WTC11 (cell line): ENCODE measurements at regions not wholly inside any gene's neighbourhood (a gene's known extent, or its start where the extent isn't known, plus 50 kb on each side); places are given as distances from the start of the nearest gene placed in this dataset.

Source experiments
- CTCF ChIP-seq: fragments of 200-600 bp; IDR thresholded peaks from 2 replicates; pipeline ENCODE4 v1.8.0; 2022; ENCODE audit warnings: antibody characterized with exemption
- GABPB1 ChIP-seq: sonication (generic); formaldehyde crosslinking; IDR thresholded peaks from 2 replicates; pipeline ENCODE4 v1.8.1; 2023; ENCODE audit warnings: mild to moderate bottlenecking, missing genetic modification reagents
- JUN ChIP-seq: sonication (generic); formaldehyde crosslinking; IDR thresholded peaks from 2 replicates; pipeline ENCODE4 v1.8.0; 2023; ENCODE audit warnings: mild to moderate bottlenecking, missing genetic modification reagents
- NFYB ChIP-seq: sonication (generic); formaldehyde crosslinking; conservative IDR thresholded peaks from 2 replicates; pipeline ENCODE4 v1.8.0; 2022; ENCODE audit warnings: low read depth, missing genetic modification reagents
- PRRX2 ChIP-seq: fragments of 250-450 bp; sonication (Bioruptor Pico); IDR thresholded peaks from 2 replicates; pipeline ENCODE4 v1.8.0; 2021; ENCODE audit warnings: mild to moderate bottlenecking
- SMAD3 ChIP-seq: sonication (generic); formaldehyde crosslinking; IDR thresholded peaks from 2 replicates; pipeline ENCODE4 v1.8.0; 2022; ENCODE audit warnings: missing genetic modification reagents, mild to moderate bottlenecking, borderline replicate concordance
- ZBTB21 ChIP-seq: sonication (generic); formaldehyde crosslinking; IDR thresholded peaks from 2 replicates; pipeline ENCODE4 v1.8.1; 2023; ENCODE audit warnings: mild to moderate bottlenecking, missing genetic modification reagents, borderline replicate concordance
- TF ChIP-seq, protein P1 (sequence below): sonication (generic); formaldehyde crosslinking; conservative IDR thresholded peaks from 2 replicates; pipeline ENCODE4 v1.8.1; 2022; ENCODE audit warnings: mild to moderate bottlenecking, missing genetic modification reagents

- no peak for TF ChIP-seq SMAD3
- no peak for TF ChIP-seq CTCF
- no peak for TF ChIP-seq JUN (CRISPR knock-in tag)
- TF ChIP-seq GABPB1: no peak
- TF ChIP-seq, protein P1, sequence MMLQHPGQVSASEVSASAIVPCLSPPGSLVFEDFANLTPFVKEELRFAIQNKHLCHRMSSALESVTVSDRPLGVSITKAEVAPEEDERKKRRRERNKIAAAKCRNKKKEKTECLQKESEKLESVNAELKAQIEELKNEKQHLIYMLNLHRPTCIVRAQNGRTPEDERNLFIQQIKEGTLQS (CRISPR knock-in tag): no peak
- TF ChIP-seq NFYB: no peak
- TF ChIP-seq PRRX2: no peak
- no peak for TF ChIP-seq ZBTB21 (CRISPR knock-in tag)
These were observed 212.8 kb upstream of the KITLG start for GRCh38 chr12:88793096-88793495.
